Skeletal muscle cell (primary cell): ENCODE measurements at regions not wholly inside any gene's neighbourhood (a gene's known extent, or its start where the extent isn't known, plus 50 kb on each side); places are given as distances from the start of the nearest gene placed in this dataset.

Experiments
- DNase-seq: peaks from one replicate; pipeline ENCODE4 v3.0.0-alpha.2; 2010; ENCODE audit warnings: low read depth
- H3K4me3 ChIP-seq: 2 replicates; pipeline ENCODE4 v1.5.1; 2011; ENCODE audit warnings: low read depth, mild to moderate bottlenecking, control low read depth, low read length, moderate library complexity

GRCh38 chr15:75129788-75130187 lies 71.9 kb upstream of the C15orf39 start:
- no peak for DNase-seq
- H3K4me3 ChIP-seq, result no peak overlapping the region

GRCh38 chr15:75131269-75131643 lies 70.4 kb upstream of the C15orf39 start:
- DNase-seq, result no peak
- H3K4me3 ChIP-seq, result no peak overlapping the region

DNA sequence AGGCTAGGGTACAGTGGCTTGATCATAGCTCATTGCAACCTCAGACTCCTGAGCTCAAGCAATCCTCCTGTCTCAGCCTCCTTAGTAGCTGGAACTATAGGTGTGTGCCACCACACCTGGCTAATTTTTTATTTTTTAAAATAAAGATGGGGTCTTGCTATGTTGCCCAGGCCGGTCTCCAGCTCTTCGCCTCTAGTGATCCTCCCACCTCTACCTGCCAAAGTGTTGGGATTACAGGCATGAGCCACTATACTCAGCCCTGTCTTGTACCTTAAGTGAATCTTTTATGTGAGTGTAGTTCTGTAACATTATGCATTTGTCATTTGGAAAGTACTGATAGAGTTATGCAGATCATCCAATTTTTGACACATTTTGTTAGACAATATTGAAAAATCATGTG lies 66.9 kb upstream of the C15orf39 start:
- H3K4me3 ChIP-seq, result no peak overlapping the region
- no peak for DNase-seq

DNA sequence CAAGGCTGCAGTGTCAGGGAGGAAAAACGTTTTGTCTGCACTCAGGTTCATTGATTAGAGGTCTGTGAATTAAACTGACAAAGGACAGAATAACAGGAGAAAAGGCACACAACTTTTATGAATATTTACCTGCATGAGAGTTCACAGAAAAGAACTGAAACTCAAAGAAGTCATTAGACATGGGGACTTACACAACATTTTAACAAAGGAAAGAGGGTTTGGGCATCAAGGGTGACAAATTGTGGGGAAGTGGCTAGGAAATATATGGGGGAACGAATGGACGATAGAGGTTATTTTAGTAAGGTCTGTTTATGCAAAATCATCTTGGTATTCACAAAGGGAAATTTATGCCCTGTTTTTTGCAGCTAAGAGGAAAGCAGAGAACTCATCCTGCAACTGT lies 65.6 kb upstream of the C15orf39 start:
- no peak for DNase-seq
- no peak overlapping the region for H3K4me3 ChIP-seq

- no peak overlapping the region for H3K4me3 ChIP-seq
- no peak for DNase-seq
These were observed 64.9 kb upstream of the C15orf39 start for GRCh38 chr15:75136758-75137157.

DNA sequence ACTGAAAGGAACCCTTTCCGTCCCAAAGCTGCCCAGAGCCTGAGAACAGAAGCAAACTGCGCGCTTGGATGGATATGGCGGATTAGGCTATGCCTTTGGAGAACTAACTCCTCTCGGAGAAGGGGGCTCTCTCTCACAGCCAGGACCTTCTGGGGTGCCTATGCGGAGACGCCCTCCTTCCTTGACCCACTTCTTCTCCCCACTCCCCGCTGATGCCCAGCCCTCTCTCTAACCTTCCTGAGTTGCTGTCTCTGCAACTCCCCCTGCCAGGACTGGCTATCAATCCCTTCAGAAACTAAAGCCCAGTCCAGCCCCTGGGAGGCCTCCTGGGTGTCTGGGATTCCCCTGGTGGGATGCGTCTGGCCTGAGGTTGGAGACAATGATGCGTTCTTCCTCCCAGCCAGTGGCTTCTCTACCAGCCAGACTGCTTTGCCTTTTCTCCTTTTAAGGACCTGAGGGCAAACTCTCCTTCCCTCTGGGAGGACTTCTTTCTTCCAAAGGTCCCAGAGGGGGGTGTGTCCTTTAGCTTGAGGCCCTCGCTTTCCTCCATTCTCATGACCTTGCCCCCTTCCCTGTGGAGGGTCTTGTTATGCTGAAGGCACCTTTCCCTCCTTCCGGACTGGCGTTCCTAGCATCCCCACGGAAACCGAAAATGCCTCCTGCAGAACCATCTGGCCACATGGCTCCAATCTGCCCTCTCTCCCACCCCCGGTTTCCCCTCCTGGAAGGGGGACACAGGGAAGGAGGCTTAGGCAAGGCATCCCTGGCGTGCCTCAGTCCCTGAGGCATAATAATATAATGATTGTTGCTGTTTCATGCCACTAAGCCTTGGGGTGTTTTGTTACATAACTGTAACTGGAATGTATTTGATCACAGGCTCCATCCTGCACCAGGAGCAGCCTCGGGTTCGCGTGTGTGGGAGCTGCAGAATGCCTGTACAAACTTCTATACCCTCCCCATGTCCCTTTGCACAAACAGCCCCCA lies 63.4 kb upstream of the C15orf39 start:
- no peak overlapping the region for H3K4me3 ChIP-seq
- peak; percentile 23 for DNase-seq

- no peak overlapping the region for H3K4me3 ChIP-seq
These were observed 61.4 kb upstream of the C15orf39 start for GRCh38 chr15:75140080-75140879.

DNA sequence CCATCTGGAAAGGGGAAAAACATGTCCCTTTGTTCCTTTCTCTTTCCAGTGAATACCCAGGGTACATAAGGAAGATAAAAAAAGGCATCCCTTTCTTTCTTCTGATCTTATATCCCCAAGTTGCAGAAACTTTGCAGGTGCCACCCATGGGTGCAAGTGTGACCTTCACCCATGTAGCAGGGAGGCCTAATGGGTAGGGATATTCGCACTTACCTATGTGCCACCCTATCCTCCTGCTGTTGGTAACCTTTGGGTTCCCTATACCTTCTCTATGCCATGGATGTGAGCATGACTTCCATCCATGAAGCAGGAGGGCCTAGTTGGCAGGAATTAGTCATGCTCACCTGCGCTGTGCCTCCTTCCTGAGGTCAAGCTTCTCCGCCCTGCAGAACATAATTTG lies 59.2 kb upstream of the C15orf39 start:
- DNase-seq, result no peak
- H3K4me3 ChIP-seq, result no peak overlapping the region

More at GRCh38 chr15:75140080-75140879, 61.4 kb upstream of the C15orf39 start:
- DNase-seq, result no peak

DNA sequence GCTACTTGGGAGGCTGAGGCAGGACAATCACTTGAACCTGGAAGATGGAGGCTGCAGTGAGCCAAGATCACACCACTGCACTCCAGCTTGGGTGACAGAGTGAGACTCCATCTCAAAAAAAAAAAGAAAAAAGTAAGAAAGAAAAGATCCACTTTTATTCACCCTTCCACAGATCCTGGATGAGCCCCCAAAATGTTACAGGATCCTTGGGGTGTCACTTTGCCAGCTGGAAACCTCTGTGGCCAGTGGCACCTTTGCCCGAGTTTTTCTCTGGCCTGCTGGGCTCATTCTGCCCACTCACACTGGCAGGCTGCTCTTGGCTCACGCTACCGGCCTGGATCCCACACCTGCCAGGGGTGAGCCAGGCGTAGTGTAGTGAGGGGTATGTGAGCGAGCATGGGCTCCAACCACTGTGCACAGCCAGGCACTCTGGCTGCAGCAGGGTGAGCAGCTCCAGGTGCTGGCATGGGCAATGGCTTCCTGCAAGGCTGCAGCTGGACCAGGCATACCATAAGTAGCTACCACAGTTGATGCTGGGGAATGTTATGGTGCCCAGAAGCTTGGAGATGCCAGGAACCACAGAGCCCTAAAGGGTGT lies 57.8 kb upstream of the C15orf39 start:
- DNase-seq, result no peak
- no peak overlapping the region for H3K4me3 ChIP-seq

- DNase-seq, result no peak
- H3K4me3 ChIP-seq, result no peak overlapping the region
These were observed 56.4 kb upstream of the C15orf39 start for GRCh38 chr15:75145027-75145841.

GRCh38 chr15:75148280-75148679 lies 53.4 kb upstream of the C15orf39 start:
- H3K4me3 ChIP-seq, result no peak overlapping the region
- DNase-seq, result no peak

DNA sequence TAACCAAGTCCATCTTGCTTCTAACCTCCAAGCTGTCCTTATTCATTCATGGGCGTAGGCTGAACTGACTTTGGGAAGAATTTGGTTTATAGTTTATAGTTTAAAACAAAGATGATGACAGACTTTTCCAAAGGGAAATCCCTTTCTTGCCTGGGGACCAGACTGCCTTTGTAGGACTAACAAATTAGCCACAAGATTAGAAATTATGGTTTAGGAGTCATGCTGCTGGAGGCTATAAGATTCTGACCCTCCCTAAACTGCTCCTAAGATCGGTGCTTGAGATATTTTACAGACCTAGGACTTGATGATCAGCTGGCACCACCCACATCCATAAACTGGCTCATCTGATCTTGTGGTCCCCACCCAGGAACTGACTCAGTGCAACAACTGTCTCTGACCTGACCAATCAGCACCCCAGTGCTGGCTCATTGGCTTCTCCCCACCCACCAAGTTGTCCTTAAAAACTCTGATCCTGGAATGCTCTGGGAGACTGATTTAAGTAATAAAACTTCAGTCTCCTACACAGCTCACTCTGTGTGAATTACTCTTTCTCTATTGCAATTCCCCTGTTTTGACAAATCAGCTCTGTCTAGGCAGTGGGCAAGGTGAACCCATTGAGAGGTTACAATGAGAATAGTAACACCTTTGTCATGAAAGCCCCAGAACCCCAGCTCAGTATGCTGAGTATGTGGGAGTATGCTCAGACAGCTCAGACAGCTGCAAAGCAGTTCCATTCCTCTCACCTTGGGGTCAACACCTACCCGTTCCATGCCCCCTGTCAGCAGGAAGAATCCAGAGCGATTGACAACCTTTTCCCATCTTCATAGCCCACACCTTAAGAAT lies 51.6 kb upstream of the C15orf39 start:
- peak; percentile 58 for DNase-seq
- no peak overlapping the region for H3K4me3 ChIP-seq

DNA sequence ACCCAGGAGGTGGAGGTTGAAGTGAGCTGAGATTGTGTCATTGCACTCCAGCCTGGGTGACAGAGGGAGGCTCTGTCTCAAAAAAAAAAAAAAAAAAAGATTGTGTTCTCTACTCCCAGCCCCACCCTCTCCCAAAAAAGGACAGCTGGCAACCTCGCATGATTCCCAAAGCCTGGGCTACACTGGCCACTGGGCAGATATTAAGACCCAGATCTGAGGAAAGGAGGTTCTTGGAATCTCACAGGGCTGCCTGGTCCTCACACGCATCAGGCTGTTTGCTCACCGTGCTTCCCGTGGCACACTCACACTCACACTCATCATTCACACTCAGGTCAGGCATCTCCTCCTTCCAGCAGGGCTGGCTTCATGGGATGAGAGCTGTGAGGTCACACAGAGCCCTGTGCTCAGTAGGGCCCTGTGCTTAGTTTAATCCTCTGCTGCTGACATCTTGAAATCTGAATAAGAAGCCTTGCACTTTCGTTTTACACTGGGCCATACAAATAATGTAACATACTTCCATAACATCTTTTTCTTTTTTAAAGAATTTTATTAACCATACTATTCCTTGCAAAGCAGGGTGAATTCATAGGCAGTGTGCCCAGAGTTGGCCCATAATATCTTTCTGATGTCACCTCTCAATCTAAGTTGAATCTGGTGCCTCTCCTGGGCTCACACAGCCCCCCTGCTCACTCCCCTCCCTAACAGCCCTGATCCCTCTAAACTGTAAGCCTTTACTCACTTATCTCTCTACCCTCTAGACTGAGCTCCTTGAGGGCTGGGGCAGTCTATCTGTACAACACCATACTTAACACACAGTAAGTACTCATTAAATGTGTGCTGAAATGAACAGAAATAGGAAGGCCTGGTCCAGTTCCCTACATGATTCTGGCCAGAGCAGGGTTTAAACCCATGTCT lies 50.2 kb upstream of the C15orf39 start:
- DNase-seq, result no peak
- no peak overlapping the region for H3K4me3 ChIP-seq
